ENCODE measurements at regions not wholly inside any gene's neighbourhood (a gene's known extent, or its start where the extent isn't known, plus 50 kb on each side); places are given as distances from the start of the nearest gene placed in this dataset.

- DNase-seq (ENCODE audit: low spot score) (no peak), ATAC-seq (no peak)
- Histone ChIP-seq H3K4me1 (ENCODE audit: insufficient read depth) (no peaks in the 10 kb centered on the region), H3K27ac (ENCODE audit: low read depth) (no peak overlapping the region), H3K36me3 (ENCODE audit: insufficient read depth) (no peaks in the 10 kb centered on the region), H4K20me1 (replicated peaks; ENCODE audit: insufficient read depth) (no peaks in the 10 kb centered on the region), H3K27me3 (ENCODE audit: insufficient read depth) (no peaks in the 10 kb centered on the region), H3K4me2 (no peak overlapping the region), H3K79me2 (replicated peaks; ENCODE audit: insufficient read depth) (no peaks in the 10 kb centered on the region), H2AFZ (no peak overlapping the region), H3K9me2 (ENCODE audit: insufficient read depth) (no peaks in the 10 kb centered on the region), H3F3A (replicated peaks; ENCODE audit: low read depth) (no peaks in the 10 kb centered on the region), H3K4me3 (no peak overlapping the region)
- H3K27me3 Mint-ChIP-seq (ENCODE audit: insufficient read depth, low read depth, poor library complexity), result peaks cover 1% of the 10 kb centered on the region
- no peaks in the 10 kb centered on the region; the same call in 2 of the 3 replicates for H3K9me3 Mint-ChIP-seq
- H3K36me3 Mint-ChIP-seq (ENCODE audit: low read depth), result no peaks in the 10 kb centered on the region
- TF ChIP-seq JUNB (IDR thresholded peaks at IDR 0.05; ENCODE audit: unreplicated experiment), result no peak
- TF ChIP-seq NANOG (IDR thresholded peaks at IDR 0.05; ENCODE audit: borderline replicate concordance), result no peak
- no peak for TF ChIP-seq POLR2AphosphoS5 (IDR thresholded peaks at IDR 0.05; ENCODE audit: low read depth)
- TF ChIP-seq, protein P1, sequence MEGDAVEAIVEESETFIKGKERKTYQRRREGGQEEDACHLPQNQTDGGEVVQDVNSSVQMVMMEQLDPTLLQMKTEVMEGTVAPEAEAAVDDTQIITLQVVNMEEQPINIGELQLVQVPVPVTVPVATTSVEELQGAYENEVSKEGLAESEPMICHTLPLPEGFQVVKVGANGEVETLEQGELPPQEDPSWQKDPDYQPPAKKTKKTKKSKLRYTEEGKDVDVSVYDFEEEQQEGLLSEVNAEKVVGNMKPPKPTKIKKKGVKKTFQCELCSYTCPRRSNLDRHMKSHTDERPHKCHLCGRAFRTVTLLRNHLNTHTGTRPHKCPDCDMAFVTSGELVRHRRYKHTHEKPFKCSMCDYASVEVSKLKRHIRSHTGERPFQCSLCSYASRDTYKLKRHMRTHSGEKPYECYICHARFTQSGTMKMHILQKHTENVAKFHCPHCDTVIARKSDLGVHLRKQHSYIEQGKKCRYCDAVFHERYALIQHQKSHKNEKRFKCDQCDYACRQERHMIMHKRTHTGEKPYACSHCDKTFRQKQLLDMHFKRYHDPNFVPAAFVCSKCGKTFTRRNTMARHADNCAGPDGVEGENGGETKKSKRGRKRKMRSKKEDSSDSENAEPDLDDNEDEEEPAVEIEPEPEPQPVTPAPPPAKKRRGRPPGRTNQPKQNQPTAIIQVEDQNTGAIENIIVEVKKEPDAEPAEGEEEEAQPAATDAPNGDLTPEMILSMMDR (conservative IDR thresholded peaks at IDR 0.05; ENCODE audit: low read depth in 2 of 2), result no peak
- TF ChIP-seq, protein P2, sequence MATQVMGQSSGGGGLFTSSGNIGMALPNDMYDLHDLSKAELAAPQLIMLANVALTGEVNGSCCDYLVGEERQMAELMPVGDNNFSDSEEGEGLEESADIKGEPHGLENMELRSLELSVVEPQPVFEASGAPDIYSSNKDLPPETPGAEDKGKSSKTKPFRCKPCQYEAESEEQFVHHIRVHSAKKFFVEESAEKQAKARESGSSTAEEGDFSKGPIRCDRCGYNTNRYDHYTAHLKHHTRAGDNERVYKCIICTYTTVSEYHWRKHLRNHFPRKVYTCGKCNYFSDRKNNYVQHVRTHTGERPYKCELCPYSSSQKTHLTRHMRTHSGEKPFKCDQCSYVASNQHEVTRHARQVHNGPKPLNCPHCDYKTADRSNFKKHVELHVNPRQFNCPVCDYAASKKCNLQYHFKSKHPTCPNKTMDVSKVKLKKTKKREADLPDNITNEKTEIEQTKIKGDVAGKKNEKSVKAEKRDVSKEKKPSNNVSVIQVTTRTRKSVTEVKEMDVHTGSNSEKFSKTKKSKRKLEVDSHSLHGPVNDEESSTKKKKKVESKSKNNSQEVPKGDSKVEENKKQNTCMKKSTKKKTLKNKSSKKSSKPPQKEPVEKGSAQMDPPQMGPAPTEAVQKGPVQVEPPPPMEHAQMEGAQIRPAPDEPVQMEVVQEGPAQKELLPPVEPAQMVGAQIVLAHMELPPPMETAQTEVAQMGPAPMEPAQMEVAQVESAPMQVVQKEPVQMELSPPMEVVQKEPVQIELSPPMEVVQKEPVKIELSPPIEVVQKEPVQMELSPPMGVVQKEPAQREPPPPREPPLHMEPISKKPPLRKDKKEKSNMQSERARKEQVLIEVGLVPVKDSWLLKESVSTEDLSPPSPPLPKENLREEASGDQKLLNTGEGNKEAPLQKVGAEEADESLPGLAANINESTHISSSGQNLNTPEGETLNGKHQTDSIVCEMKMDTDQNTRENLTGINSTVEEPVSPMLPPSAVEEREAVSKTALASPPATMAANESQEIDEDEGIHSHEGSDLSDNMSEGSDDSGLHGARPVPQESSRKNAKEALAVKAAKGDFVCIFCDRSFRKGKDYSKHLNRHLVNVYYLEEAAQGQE (IDR thresholded peaks at IDR 0.05; ENCODE audit: unreplicated experiment), result no peak
- no peak for TF ChIP-seq EZH2 (IDR thresholded peaks at IDR 0.05; ENCODE audit: low read depth, unreplicated experiment)
- no peak for TF ChIP-seq ZNF114 (CRISPR knock-in tag; IDR thresholded peaks at IDR 0.05)
- TF ChIP-seq, protein P3, sequence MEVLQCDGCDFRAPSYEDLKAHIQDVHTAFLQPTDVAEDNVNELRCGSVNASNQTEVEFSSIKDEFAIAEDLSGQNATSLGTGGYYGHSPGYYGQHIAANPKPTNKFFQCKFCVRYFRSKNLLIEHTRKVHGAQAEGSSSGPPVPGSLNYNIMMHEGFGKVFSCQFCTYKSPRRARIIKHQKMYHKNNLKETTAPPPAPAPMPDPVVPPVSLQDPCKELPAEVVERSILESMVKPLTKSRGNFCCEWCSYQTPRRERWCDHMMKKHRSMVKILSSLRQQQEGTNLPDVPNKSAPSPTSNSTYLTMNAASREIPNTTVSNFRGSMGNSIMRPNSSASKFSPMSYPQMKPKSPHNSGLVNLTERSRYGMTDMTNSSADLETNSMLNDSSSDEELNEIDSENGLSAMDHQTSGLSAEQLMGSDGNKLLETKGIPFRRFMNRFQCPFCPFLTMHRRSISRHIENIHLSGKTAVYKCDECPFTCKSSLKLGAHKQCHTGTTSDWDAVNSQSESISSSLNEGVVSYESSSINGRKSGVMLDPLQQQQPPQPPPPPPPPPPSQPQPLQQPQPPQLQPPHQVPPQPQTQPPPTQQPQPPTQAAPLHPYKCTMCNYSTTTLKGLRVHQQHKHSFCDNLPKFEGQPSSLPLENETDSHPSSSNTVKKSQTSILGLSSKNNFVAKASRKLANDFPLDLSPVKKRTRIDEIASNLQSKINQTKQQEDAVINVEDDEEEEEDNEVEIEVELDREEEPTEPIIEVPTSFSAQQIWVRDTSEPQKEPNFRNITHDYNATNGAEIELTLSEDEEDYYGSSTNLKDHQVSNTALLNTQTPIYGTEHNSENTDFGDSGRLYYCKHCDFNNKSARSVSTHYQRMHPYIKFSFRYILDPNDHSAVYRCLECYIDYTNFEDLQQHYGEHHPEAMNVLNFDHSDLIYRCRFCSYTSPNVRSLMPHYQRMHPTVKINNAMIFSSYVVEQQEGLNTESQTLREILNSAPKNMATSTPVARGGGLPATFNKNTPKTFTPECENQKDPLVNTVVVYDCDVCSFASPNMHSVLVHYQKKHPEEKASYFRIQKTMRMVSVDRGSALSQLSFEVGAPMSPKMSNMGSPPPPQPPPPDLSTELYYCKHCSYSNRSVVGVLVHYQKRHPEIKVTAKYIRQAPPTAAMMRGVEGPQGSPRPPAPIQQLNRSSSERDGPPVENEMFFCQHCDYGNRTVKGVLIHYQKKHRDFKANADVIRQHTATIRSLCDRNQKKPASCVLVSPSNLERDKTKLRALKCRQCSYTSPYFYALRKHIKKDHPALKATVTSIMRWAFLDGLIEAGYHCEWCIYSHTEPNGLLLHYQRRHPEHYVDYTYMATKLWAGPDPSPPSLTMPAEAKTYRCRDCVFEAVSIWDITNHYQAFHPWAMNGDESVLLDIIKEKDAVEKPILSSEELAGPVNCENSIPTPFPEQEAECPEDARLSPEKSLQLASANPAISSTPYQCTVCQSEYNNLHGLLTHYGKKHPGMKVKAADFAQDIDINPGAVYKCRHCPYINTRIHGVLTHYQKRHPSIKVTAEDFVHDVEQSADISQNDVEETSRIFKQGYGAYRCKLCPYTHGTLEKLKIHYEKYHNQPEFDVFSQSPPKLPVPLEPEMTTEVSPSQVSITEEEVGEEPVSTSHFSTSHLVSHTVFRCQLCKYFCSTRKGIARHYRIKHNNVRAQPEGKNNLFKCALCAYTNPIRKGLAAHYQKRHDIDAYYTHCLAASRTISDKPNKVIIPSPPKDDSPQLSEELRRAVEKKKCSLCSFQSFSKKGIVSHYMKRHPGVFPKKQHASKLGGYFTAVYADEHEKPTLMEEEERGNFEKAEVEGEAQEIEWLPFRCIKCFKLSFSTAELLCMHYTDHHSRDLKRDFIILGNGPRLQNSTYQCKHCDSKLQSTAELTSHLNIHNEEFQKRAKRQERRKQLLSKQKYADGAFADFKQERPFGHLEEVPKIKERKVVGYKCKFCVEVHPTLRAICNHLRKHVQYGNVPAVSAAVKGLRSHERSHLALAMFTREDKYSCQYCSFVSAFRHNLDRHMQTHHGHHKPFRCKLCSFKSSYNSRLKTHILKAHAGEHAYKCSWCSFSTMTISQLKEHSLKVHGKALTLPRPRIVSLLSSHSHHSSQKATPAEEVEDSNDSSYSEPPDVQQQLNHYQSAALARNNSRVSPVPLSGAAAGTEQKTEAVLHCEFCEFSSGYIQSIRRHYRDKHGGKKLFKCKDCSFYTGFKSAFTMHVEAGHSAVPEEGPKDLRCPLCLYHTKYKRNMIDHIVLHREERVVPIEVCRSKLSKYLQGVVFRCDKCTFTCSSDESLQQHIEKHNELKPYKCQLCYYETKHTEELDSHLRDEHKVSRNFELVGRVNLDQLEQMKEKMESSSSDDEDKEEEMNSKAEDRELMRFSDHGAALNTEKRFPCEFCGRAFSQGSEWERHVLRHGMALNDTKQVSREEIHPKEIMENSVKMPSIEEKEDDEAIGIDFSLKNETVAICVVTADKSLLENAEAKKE (CRISPR knock-in tag; IDR thresholded peaks at IDR 0.05), result no peak
- TF ChIP-seq EZH2phosphoT487 (IDR thresholded peaks at IDR 0.05; ENCODE audit: unreplicated experiment), result no peak
- TF ChIP-seq, protein P4, sequence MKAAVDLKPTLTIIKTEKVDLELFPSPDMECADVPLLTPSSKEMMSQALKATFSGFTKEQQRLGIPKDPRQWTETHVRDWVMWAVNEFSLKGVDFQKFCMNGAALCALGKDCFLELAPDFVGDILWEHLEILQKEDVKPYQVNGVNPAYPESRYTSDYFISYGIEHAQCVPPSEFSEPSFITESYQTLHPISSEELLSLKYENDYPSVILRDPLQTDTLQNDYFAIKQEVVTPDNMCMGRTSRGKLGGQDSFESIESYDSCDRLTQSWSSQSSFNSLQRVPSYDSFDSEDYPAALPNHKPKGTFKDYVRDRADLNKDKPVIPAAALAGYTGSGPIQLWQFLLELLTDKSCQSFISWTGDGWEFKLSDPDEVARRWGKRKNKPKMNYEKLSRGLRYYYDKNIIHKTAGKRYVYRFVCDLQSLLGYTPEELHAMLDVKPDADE (IDR thresholded peaks at IDR 0.05), result no peak
- TF ChIP-seq ZNF331 (CRISPR knock-in tag; IDR thresholded peaks at IDR 0.05; ENCODE audit: low read depth), result no peak
- no peak for TF ChIP-seq CREB1 (CRISPR knock-in tag; IDR thresholded peaks at IDR 0.05; ENCODE audit: low read depth)
- no peak for TF ChIP-seq STAT1 (IDR thresholded peaks at IDR 0.05; ENCODE audit: unreplicated experiment)
- H3K27ac Mint-ChIP-seq, result no peak overlapping the region
- no peaks in the 10 kb centered on the region; the same call in 2 of the 3 replicates for H3K4me1 Mint-ChIP-seq
- no peak overlapping the region for H3K4me3 Mint-ChIP-seq
Observed at GRCh38 chr13:109846185-109846584, 59.8 kb upstream of the IRS2 start.
